Pulmonary artery endothelial cell (primary cell): ENCODE measurements at regions not wholly inside any gene's neighbourhood (a gene's known extent, or its start where the extent isn't known, plus 50 kb on each side); places are given as distances from the start of the nearest gene placed in this dataset.
"Not testable (repeated sequence)": the region's sequence is repeated elsewhere in the genome, so short reads cannot be mapped to it uniquely, and the experiment has no call there.

Experiments
- DNase-seq: peaks from one replicate; pipeline ENCODE4 v3.0.0-alpha.2; 2011; ENCODE audit warnings: low read depth, low spot score

DNA sequence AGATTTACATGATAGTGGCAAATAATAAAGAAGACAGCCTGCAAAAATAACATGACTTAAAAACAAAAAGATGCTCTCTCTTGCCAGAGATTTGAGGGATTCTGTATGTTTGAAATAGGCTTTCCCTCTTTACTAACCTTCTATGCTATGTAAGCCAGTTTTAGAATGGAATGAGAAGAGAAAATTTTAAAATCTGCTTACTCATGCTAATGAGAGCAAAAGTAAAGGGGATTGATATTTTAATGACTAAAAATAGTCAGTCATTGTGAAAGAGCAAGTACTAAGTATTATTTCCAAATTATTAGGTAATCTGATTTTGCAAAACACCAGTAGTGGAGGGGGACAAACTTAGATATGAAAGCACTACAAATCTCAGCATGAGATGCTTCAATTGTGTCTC is 563.3 kb upstream of the ADGRB3 start:
- DNase-seq = no peak

DNA sequence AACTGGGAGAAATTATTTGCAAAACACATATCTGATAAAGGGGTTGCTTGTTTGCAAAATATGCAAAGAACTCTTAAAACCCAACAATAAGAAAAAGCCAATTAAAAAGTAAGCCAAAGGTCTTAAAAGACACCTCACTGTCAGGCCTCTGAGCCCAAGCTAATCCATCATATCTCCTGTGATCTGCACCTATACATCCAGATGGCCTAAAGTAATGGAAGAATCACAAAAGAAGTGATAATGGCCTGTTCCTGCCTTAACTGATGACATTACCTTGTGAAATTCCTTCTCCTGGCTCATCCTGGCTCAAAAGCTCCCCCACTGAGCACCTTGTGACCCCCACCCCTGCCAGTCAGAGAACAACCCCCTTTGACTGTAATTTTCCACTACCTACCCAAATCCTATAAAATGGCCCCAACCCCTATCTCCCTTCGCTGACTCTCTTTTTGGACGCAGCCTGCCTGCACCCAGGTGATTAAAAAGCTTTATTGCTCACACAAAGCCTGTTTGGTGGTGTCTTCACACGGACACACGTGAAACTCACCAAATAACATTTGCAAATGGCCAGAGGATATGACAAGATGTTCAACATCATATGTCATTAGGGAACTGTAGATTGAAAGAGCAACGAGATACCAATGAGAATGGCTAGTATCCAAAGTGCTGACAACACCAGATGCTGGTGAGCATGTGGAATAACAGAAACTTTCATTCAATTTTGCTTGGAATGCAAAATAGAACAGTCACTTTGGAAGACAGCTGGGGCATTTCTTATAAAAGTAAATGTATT is 565.0 kb upstream of the ADGRB3 start:
- DNase-seq = no peak

DNA sequence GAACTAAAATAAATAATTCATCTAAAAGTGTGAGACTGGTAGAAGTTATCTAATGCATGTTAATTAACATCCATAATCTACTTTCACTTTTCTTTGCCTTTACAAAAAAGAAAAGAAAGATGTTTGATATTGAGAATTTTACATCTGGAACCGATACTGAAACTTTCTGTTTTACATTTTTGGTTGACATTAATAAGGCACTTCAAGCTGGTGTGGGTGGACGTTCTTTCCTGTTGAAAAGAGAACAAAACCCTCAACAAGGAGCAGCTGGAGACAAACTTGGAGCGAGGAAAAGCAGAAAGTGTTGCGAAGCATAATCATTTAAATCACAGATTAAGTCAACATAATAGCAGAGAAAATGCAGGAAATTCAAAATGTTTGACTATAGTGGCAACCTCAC is 575.2 kb upstream of the ADGRB3 start:
- no peak for DNase-seq

DNA sequence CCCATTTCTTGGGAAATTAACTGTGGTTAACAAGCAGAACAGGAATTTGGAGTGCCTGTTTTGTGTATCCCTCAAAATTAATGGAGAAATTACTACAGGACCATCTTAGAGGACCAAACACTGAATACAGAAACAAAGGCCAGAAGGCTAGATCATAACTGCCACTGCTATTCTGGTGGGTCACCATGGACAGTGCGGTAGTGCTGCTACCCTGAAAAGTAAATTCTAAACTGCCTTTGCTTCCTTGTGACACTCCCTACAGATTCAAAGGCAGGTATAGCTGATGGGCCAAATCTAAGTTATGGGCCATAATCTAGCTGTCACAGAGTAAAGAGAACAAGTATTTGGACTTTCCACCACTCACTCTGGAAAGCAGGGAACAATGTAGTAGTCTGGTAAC is 575.8 kb upstream of the ADGRB3 start:
- DNase-seq = no peak

DNA sequence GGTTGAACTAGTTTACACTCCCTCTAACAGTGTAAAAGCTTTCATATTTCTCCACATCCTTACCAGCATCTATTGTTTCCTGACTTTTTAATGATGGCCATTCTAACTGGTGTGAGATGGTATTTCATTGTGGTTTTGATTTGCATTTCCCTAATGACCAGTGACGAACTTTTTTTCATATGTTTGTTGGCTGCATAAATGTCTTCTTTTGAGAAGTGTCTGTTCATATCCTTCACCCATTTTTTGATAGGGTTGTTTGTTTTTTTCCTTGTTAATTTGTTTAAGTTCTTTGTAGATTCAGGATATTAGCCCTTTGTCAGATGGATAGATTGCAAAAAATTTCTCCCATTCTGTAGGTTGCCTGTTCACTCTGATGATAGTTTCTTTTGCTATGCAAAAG is 578.5 kb upstream of the ADGRB3 start:
- DNase-seq = not testable (repeated sequence)

DNA sequence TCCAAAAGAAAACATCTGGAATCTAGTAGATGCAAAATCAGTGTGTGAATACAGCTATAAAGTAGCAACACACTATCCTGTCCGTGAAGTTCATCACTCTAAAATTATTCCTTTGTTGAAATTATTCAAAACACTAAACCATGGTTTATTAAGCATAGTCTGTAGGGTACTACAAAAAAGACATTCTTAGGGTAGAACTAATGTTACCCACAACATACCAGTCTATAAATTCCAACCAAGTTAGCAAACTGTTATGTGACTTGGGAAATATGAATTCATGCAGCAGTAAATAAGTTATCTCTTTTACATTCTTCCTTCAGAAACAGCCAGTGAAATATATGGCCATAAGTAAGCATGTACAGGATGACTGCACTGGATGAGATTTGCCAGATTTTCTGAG is 580.3 kb upstream of the ADGRB3 start:
- no peak for DNase-seq

DNA sequence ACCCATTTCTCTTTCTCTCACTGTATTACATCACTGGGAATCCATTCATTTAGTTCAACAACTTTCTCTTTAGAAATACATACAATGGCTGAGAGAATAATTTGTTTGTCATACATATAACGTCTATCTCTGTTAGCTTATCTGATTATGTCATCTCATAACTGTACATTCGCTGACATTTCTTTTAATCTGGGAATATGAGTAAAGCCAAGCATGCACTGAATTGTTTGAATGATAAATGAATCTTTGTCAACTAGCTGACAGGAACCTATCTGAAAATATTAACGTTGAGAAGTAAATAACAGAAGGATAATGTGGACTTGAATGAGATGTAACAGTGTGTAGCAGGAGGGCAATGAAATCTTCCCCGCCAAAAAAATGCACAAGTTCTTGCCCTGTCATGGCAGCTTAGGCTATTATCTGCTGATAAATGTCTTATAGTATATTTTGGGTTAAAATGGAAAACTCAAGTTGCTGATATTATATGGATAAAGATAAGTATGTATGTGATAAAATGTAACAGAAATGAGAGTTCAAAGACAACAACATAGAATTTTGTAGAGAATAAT is 581.2 kb upstream of the ADGRB3 start:
- no peak for DNase-seq

DNA sequence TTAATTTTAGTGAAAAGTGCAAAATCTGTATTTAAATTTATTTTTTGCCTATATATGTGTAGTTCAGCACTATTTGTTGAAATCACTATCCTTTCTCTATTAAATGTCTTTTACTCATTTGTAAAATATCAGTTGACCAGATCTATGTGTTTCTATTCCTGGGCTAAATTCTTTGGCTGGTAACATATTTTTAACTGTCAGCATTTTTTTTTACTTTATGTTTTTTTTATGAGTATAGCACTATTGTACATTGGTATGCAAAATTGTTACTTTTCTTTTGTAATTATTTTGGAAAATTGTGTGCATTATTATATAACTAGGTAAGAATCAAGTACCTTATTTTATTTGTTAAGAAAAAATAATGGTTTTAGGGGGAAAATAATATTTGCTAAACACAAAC is 582.8 kb upstream of the ADGRB3 start:
- DNase-seq = no peak

DNA sequence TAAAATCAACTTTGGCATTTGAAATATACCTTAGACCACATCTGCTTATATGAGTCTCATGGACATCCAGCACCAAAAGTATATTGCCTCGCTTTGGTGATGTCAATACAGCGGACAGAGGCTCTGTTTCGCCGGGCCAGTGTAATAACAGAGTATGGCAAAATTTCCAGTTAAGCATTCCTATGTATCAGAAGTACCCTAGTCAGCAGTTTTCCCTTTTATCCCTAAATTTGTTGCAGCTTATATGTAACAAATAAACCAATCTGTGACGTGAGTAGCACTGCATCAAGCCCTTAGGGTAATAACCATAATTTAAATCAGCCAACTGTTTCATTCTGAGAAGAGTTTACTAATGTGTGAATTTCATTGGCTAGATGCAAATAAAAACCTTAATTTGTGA is 585.5 kb upstream of the ADGRB3 start:
- DNase-seq = no peak

DNA sequence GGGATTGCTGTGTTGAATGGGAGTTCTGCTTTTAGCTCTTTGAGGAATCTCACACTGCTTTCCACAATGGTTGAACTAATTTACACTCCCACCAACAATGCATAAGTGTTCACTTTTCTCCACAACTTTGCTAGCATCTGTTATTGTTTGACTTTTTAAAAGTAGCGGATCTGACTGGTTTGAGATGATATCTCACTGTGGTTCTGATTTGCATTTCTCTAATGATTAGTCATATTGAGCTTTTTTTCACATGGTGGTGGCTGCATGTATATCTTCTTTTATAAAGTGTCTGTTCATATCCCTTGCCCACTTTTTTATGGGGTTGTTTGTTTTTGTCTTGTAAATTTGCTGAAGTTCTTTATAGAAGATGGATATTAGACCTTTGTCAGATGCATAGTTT is 588.3 kb upstream of the ADGRB3 start:
- DNase-seq = no peak

DNA sequence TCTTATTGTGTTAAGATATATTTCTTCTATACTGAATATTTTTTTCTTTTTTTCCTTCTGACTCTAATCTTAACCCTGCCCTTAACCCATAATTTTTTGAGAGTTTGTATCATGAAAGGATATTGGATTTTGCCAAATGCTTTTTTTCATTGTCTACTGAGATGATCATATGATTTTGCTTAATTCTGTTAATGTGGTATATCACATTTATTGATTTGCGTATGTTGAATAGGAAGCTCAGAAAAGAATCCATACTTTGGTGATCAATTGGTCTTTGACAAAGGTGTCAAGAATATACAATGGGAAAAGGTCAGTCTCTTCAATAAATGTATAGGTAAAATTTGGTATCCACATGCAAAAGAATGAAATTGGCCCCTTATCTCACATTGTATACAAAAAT is 588.8 kb upstream of the ADGRB3 start:
- no peak for DNase-seq

DNA sequence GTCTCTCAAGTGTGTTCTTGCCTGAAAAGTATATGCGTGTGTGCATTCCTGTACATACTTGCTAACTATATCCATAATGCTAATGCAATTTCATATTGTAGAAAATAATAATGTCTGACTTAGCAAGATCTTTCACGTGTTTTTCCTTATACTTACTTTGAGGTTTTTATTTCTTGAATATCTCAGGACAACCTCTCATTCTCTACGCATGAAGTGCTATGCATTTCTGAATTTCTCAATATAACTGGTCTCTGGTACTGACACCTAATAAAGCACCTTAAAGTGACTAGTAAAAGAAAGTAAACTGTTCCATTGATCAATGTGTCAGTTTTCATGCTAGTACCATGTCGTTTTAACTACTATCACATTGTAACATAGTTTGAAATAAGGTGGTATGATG is 589.9 kb upstream of the ADGRB3 start:
- no peak for DNase-seq

DNA sequence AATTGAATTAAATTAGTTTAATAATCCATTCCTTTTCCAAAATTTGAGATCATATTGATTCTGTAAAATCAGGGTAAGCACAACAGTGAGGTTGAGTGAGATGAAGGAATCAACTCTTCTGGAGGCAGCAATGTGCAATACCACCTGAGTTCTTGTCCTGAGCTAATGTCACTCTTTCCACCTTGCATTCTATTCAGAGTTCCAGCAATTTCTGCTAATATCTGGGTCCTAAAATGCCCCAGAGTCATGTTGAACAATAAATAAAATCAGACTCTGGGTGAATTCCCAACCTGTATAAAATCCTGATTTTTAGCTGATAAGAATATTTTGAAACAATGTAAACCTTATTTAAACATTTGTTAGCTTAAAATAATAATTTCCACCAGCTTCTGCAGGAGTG is 590.8 kb upstream of the ADGRB3 start:
- no peak for DNase-seq

DNA sequence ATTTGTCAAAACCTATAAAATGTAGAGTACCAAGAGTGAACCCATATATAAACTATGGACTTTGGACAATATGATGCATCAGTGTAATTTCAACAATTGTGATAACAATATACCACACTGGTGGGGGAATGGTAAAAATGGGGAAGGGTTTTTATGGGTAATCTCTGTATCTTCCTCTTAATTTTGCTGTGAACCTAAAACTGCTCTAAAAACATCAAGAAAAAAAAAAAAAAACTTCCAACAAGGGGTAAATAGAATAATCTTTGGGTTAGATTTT is 592.0 kb upstream of the ADGRB3 start:
- no peak for DNase-seq

DNA sequence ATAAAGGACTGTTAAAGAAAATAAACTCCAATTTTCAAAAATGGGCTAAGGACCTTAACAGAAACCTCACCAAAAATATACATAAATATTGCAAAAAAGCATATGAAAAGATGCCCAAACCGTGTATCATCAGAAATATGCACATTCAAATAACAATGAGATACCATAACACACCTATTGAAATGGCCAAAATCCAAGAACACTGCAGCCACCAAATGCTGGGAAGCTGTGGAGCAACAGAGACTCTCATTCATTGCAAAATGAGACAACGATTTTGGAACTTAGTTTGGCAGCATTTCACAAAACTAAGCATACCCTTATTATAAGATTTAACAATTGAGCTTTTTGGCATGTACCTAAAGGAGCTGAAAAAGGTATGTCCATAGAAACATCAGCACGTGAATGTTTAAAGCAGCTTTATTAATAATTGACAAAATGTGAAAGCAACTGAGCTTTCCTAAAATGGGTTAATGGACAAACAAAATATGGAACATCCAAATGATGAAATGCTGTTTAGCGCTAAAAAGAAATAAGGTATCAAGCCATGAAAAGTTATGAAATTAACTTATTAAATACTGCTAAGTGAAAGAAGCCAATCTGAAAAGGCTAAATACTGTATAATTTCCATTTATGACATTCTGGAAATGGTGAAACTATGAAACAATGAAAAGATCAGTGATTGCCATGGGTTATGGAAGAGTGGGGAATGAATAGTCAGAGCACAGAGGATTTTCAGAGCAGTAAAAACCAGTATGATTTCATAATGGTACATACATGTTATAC is 592.6 kb upstream of the ADGRB3 start:
- DNase-seq = no peak

DNA sequence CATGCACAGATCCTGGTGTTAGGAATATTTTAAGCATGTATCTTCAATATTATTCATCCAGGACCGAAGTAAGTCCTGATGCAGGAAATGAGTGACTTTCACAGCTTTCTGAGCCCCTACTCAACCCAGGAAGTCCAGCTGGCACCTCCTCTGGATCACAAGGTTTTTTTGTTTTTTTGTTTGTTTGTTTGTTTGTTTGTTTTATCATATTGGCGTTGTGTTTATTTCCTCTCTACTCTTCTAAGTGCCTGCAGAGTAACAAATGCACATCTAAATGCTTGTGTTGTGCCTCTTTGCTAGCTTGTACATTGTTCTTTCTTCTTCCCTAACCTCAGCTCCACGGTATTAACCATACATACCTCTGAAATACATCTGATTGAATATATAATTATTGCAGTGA is 594.3 kb upstream of the ADGRB3 start:
- no peak for DNase-seq

DNA sequence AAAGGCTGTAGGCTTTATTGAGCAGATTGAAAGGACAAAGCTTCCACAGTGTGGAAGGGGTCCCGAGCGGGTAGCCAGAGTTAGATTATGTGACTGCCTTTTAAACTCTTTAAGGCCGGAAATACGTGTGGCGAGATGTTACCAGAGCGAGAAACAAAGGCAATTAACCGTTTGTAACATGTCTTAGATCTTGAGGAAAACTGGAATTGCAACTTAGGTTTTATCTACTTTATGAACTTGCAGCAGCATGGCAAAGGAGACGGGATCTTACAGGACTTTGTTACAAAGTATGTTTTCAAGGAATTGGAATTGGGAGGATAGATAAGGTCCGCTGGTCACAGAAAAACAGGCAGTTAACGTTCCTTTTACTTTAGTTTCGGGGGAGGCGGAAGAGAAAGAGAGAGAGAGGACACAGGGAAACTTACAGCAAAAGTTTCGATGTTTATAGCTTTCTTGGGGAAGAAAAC is 594.7 kb upstream of the ADGRB3 start:
- DNase-seq = no peak

DNA sequence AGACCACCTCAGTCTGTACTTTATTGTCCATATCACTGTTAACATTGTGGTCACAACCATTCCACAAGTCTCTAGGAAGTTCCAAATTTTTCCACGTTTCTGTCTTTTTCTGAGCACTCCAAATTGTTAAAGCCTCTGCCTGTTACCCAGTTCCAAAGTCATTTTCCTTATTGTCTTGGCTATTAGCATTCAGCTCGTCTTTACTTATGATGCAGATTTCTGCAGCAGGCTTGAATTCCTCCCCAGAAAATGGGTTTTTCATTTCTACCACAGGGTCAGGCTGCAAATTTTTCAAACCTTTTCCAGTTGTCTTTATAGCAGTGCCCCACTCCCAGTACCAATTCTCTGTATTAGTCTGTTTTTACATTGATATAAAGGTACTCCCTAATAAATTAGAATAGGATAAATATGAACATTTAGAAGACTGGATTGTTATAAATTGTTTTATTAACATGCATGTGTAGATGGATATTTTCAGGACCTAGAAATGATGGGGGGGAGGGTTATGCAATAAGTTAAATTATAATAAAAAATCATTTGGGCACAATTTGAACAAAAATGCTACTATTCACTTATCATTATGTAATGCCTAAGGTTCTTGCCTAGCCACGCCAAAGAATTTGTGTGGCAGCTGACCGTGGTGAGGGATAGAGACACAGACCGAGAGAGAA is 595.3 kb upstream of the ADGRB3 start:
- DNase-seq = no peak

DNA sequence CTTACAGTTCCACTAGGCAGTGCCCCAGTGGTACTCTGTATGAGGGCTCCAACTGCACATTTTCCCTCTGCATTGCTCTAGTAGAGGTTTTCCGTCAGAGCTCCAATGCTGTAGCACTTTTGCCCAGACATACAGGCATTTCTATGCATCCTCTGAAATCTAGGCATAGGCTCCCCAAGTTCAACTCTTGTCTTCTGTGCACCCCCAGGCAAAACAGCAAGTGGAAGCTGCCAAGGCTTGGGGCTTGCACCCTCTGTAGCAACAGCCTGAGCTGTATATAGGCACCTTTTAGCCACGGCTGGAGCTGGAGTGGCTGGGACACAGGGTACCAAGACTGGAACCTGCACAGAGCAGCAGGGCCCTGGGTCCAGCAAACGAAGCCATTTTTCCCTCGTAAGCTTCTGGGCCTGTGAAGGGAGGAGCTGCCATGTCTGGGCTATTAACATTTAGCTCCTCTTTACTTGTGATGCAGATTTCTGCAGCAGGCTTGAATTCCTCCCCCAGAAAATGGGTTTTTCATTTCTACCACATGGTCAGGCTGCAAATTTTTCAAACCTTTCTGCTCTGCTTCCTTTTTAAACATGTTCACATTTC is 596.2 kb upstream of the ADGRB3 start:
- no peak for DNase-seq

DNA sequence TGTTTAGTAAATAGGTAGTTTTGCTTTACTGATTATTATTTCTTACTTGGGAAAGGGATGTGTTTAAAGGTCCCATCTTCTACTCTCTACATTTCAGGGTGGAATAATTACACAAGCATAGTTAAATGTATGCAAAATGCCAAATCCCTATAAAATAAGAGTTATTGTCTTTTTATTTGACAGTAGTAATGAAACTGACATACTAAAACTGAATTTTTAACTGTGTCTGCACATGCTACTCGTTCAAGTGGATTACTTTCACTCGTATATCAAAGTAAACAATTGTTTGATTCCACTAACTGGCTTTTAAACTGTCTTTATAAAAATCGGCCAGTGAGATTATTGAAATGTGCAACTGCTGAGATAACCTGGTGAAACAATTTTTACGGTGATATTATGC is 602.9 kb upstream of the ADGRB3 start:
- DNase-seq = no peak

DNA sequence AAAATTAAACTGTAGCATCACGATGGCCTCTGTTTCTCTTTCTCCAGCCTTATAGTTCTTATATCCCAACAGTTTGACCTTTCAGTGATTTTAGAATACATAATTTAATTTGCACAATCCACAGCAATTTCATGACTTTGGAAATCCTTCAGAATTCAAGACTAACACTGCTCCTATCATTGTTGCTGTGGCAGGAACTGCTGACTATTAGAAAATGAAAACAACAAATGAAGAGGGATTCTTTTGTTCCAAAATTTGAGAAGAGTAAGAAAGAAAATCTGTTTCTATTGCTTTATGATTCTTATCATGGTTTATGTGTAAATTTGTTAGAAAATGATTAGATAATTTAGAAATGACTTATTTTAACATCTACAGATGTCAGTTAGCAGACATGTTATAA is 604.0 kb upstream of the ADGRB3 start:
- no peak for DNase-seq

DNA sequence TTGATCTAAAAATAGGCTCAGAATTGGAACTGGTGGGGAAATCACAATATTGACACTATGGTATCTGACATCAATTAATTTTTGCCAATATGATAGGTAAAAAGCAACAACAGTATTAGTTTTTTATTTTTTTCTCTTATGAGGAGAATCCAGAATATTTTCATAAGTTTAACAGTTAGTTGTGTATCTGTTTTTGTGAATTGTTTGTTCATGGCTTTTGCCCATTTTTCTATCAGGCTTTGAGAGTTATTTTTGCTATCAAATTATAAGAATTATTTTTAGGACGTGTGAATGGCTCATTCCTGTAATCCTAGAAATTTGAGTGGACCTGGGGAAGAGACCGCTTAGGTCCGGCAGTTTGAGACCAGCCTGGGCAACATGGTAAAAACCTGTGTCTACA is 608.6 kb upstream of the ADGRB3 start:
- no peak for DNase-seq
